ENCODE measurements at regions not wholly inside any gene's neighbourhood (a gene's known extent, or its start where the extent isn't known, plus 50 kb on each side); places are given as distances from the start of the nearest gene placed in this dataset.

DNA sequence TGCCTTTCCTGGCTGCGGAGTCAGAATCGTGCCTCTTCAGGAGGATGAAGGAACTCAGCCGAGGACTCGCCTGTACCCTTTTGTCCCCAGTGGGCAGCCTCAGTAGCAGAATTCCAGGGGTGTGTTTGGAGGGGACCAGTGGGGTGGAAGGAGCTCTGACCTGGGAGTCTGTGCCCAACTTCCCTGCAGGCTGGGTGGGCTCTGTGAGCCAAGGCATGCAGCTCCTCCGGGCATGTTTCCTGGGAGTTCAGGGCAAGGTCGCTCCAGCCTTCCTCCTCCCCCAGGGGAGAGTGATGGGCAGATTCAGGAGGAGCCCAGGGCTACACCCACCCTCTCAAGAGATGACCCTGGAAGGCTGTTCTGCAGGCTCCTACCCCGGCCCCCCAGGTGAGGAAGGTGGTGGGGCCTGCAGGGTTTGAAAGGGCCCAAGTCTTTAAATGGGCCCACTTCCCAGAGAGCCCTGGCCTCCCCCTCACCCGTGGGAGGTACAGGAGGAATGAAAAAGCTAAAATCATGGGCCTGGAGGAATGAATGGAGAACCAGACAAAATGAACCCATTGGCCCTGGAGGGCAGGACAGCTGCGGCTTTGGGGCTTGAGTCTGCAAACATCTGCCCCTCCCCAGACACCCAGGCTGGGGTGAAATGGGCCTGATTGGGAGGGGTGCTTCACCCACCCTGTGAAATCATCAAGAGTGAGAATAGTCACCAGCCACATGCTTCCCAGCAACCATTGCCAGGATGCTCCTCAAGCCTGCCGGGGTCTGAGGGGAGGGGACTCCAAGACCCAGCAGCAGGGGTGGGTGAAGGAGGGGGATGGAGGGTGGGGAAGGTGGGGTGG, 77.6 kb upstream of the PMEPA1 start:
- DNase-seq (ENCODE audit: low read depth, low spot score) (no peak), FAIRE-seq (no peak)
- TF ChIP-seq, protein P1, sequence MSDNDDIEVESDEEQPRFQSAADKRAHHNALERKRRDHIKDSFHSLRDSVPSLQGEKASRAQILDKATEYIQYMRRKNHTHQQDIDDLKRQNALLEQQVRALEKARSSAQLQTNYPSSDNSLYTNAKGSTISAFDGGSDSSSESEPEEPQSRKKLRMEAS (IDR thresholded peaks at IDR 0.05; ENCODE audit: insufficient read depth, insufficient read length): no peak
- TF ChIP-seq FOS (IDR thresholded peaks at IDR 0.05; ENCODE audit: borderline replicate concordance, insufficient read depth, low read length): no peak
- no peak for TF ChIP-seq POLR2AphosphoS5 (IDR thresholded peaks at IDR 0.05; ENCODE audit: insufficient read depth, low read depth, low read length)
- no peak for TF ChIP-seq MYC (IDR thresholded peaks at IDR 0.05; ENCODE audit: low read depth, low read length)
- TF ChIP-seq, protein P2, sequence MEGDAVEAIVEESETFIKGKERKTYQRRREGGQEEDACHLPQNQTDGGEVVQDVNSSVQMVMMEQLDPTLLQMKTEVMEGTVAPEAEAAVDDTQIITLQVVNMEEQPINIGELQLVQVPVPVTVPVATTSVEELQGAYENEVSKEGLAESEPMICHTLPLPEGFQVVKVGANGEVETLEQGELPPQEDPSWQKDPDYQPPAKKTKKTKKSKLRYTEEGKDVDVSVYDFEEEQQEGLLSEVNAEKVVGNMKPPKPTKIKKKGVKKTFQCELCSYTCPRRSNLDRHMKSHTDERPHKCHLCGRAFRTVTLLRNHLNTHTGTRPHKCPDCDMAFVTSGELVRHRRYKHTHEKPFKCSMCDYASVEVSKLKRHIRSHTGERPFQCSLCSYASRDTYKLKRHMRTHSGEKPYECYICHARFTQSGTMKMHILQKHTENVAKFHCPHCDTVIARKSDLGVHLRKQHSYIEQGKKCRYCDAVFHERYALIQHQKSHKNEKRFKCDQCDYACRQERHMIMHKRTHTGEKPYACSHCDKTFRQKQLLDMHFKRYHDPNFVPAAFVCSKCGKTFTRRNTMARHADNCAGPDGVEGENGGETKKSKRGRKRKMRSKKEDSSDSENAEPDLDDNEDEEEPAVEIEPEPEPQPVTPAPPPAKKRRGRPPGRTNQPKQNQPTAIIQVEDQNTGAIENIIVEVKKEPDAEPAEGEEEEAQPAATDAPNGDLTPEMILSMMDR (IDR thresholded peaks at IDR 0.05; ENCODE audit: extremely low read depth in 1 of 2, insufficient read depth in 1 of 2, low read depth in 1 of 2, low read length in 2 of 2): no peak
- TF ChIP-seq POLR2A (IDR thresholded peaks at IDR 0.05; ENCODE audit: low read depth, low read length): no peak
- no peak for TF ChIP-seq JUN (IDR thresholded peaks at IDR 0.05; ENCODE audit: borderline replicate concordance, insufficient read depth, insufficient read length, low read depth)
- TF ChIP-seq EZH2 (IDR thresholded peaks at IDR 0.05; ENCODE audit: borderline replicate concordance, low read depth, low read length, severe bottlenecking): no peak
- TF ChIP-seq GATA2 (IDR thresholded peaks at IDR 0.05; ENCODE audit: insufficient read depth, insufficient read length, low read depth, low read length): no peak
- ChIA-PET POLR2A (no interaction called here), CTCF (interaction anchor here (1.1 kb wide), 1 partner anchor 41 kb away, joined by 3 read pairs; no protein-coding TSS in a partner anchor)
- Histone ChIP-seq H3K4me3 (replicated peaks in 1 of 3; ENCODE audit: insufficient read depth in 1 of 3, low read depth in 1 of 3, low read length in 3 of 3) (no peak overlapping the region), H3K9me3 (replicated peaks; ENCODE audit: control insufficient read depth, insufficient read depth, low read length) (no peaks in the 10 kb centered on the region), H3K36me3 (ENCODE audit: control insufficient read depth in 2 of 2, extremely low read depth in 1 of 2, insufficient read depth in 2 of 2, low read length in 2 of 2) (no peaks in the 10 kb centered on the region), H3K27me3 (ENCODE audit: control insufficient read depth in 2 of 2, insufficient read depth in 2 of 2, low read length in 2 of 2) (no peaks in the 10 kb centered on the region), H3K9ac (replicated peaks; ENCODE audit: extremely low read depth, insufficient read depth, low read length) (no peak overlapping the region), H4K20me1 (replicated peaks; ENCODE audit: control insufficient read depth, extremely low read depth, insufficient read depth, low read length) (no peaks in the 10 kb centered on the region), H2AFZ (ENCODE audit: low read depth, low read length) (no peak overlapping the region), H3K79me2 (ENCODE audit: control insufficient read depth, insufficient read depth, low read length) (no peaks in the 10 kb centered on the region), H3K27ac (ENCODE audit: insufficient read depth, low read depth, low read length) (no peak overlapping the region), H3K4me1 (ENCODE audit: control insufficient read depth, extremely low read depth, insufficient read depth, low read length) (no peaks in the 10 kb centered on the region), H3K4me2 (ENCODE audit: insufficient read depth, low read length) (no peak overlapping the region), H3K9me1 (replicated peaks; ENCODE audit: control insufficient read depth, extremely low read depth, insufficient read depth, low read length) (no peaks in the 10 kb centered on the region)
- BruUV-seq (replicated peaks): no TSS peak
- intact Hi-C loops (cut with micrococcal nuclease): no loop called here
- dilution Hi-C loops (cut with MboI; ENCODE audit: extremely low pct_ligation_motif_present, low sequenced_read_pairs): no loop called here
